HG03025 (cell line): ENCODE measurements at regions not wholly inside any gene's neighbourhood (a gene's known extent, or its start where the extent isn't known, plus 50 kb on each side); places are given as distances from the start of the nearest gene placed in this dataset.
"Not testable (repeated sequence)": the region's sequence is repeated elsewhere in the genome, so short reads cannot be mapped to it uniquely, and the experiment has no call there.

Source experiments
- ATAC-seq: cut with Tn5 transposase; IDR thresholded peaks from one replicate; pipeline ENCODE4 v1.9.1; 2021; ENCODE audit warnings: mild to moderate bottlenecking, moderate library complexity; ENCODE audit not compliant: unreplicated experiment, low FRiP score

DNA sequence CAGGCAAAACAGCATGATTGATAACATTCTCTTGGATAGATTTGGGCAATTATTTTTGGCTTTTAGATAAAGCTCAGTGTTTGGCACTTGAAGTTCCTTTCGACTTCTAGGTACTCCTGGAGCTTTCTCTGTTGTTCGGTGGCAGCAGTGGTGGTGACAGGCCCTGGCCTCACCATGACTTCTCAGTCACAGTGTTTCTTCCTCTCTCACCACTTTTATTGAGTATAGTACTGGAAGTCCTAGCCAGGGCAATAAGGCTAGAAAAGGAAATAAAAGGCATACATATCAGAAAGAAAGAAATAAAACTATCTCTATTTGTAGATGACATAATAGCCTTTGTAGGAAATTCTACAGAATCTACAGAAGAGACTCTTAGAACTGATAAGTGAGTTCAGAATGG lies 101.2 kb upstream of the SIRPG start:
- ATAC-seq, result no peak

GRCh38 chr20:1757606-1758512 lies 100.3 kb upstream of the SIRPG start:
- ATAC-seq, result no peak

DNA sequence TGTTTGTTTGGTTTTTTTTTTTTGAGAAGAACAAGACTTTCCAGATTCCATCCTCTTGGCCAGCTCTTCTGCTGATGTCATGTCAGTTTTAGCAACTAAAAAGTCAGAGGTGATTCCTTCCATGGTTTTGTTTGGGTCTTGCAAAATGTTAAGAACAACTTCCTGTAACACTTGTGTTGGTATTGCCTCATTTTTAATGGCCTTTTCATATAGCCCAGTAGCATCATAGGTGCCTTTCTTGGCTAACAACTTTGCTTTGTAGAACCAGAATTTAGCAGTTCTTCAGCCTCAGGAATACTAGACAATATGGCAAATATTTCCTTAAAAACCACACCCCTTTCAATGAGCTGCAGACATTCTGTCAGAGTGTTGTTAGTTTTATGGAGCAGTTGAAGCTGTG lies 99.5 kb upstream of the SIRPG start:
- no peak for ATAC-seq

DNA sequence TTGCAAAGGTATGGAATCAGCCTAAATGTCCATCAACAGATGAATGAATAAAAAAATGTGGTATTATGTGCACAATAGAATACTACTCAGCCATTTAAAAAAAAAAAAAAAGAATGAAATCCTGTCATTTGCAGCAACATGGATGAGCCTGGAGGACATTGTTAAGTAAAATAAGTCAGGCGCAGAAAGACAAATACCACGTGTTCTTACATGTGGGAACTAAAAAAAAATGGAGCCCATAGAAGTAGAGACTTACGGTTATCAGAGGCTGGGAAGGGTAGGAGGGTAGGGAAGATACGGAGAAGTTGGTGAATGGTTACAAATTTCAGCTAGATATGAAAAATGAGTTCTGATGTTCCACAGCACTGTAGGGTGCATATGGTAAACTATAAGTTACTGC lies 97.2 kb upstream of the SIRPG start:
- no peak for ATAC-seq

DNA sequence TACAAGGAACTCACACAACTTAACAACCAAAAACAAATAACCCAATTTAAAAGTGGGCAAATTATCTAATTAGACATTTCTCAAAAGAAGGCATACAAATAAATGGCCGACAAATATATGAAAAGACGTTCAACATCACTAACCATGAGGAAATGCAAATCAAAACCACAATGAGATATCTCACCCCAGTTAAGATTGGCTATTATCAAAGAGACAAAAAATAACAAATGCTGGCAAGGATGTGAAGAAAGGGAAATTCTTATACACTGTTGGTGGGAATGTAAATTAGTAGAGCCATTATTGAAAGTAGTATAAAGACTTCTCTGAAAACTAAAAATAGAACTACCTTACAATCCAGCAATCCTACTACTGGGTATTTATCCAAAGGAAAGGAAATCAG lies 96.7 kb upstream of the SIRPG start:
- no peak for ATAC-seq

GRCh38 chr20:1752045-1752444 lies 94.5 kb upstream of the SIRPG start:
- no peak for ATAC-seq

GRCh38 chr20:1748777-1749176 lies 91.2 kb upstream of the SIRPG start:
- no peak for ATAC-seq

DNA sequence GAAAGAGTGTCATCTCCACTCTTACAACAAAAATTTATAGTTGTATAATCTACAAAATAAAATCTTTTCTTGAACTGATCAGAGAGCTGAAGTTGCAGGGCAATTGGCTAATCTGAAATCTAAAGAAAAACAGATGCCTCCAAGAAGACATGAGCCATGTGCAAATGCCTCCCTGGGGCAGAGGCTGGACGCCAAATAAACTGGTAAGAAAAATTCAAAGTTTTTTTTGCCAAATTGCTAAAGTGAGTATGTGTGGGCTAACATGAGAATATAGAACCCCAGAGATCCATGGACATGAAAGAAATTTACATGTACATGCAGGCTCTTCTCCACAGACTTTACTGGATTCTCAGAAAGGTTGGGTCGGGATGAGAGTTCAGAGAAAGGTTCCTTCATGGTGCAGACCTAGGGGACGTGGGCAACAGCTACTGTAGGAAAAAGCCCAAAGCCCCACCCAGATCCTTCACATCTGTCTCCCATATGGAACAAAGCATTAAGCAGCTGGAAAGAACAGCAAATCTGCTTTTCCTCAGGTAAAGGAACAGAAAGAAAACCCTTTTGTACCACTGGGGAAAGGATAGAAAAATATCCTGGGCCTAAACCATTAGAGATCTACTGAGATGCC lies 90.5 kb upstream of the SIRPG start:
- no peak for ATAC-seq

GRCh38 chr20:1742049-1742434 lies 84.5 kb upstream of the SIRPG start:
- ATAC-seq, result not testable (repeated sequence)

- ATAC-seq, result no peak
Measured at GRCh38 chr20:1741309-1742048, 83.9 kb upstream of the SIRPG start.

GRCh38 chr20:1737134-1737533 lies 79.6 kb upstream of the SIRPG start:
- no peak for ATAC-seq

DNA sequence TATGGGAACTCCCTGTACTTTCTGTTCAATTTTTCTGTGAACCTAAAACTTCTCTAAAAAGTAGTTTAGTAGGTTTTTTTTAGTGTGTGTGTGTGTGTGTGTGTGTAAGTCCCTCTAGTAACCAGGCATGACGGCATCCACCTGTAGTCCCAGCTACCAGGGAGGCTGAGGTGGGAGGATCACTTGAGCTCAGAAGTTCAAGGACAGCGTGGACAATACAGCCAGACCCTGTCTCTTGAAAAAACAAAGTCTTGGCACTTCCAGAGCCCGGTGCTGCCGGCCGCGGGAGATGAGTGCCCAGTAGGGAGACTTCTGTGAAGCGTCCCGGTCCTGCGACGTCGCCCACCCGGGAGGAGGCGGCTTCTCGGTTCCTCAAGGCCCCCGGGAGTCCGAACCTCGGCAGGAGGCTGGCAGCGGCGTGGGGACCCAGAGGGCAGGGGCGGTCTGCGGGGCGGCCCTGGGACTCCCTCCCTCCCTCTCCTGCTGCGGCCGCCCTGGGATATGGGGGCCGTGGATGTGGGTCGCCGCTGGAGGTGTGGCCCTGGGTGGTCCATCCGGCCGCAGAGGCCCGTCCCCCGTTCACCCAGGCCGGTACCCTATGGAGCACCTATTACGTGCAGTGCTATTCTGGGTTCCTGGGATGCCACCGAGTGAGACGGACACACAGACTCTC lies 78.0 kb upstream of the SIRPG start:
- no peak for ATAC-seq

GRCh38 chr20:1734269-1734858 lies 76.8 kb upstream of the SIRPG start:
- ATAC-seq, result no peak

GRCh38 chr20:1731828-1732375 lies 74.3 kb upstream of the SIRPG start:
- ATAC-seq, result not testable (repeated sequence)

DNA sequence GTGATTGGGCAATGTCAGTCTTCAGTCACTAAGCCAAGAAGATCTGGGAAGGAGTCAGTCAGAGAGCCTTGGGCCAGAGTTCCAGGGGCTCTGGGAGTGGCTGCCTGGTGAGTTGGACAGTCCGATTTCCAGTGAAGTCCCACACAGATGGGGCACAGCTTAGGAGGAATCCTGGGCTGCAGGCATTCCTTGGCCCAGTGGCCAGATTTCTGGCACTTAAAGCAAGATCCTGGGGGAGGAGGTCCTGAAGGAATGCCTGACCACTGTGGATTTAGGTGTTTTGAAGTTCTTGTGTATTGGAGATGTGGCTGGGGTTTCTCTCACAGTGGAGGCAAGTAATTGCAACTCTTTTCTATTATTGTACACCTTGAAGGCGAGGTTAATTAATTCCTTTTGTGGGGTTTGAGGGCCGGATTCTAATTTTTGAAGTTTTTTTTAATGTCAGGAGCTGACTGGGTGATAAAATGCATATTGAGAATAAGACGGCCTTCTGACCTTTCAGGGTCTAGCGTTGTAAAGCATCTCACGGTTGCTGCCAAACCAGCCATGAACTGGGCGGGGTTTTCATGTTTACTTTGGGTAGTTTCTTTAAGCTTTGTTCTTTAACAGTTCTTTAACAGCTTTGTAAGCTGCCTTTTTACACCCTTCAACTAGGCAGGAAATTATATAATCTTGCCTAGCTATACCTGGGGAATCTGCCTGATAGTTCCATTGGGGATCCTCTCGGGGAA lies 73.6 kb upstream of the SIRPG start:
- not testable (repeated sequence) for ATAC-seq

DNA sequence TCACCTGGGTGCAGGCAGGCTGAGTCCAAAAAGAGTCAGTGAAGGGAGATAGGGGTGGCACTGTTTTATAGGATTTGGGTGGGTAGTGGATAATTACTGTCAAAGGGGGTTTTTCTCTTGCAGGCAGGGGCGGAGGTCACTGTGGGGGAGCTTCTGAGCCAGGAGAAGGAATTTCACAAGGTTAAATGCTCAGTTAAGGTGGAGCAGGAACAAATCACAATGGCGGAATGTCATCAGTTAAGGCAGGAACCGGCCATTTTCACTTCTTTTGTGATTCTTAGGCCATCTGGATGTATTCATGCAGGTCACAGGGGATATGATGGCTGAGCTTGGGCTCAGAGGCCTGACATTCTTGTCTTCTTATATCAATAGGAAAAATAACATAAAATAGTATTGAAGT lies 69.7 kb upstream of the SIRPG start:
- not testable (repeated sequence) for ATAC-seq

GRCh38 chr20:1724901-1725300 lies 67.3 kb upstream of the SIRPG start:
- ATAC-seq, result no peak

DNA sequence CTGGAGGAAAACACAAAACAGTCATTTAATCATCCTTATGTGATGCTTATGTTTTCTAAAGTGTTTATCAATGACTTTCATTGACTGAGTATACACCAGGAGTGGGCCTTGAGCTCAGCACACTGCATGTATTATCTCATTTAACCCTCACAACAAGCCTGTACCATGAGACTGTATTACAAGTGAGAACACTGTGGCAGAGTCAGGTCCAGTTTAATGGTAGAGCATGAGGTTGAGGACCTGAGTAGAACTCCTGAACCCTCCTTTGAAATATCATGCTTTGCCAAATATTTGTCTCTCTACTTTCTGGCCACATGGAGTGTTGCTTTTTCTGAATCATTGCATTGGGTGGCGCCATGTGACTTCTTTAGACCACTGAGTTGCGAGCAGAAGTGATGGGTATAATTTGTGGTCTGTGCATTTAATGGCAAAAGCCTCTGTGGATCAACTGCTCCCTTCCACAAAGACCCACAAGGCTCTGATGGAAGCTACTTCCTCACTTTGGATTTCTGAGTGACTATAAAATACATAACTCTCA lies 65.0 kb upstream of the SIRPG start:
- ATAC-seq, result no peak
